ENCODE measurements at regions not wholly inside any gene's neighbourhood (a gene's known extent, or its start where the extent isn't known, plus 50 kb on each side); places are given as distances from the start of the nearest gene placed in this dataset.
A peak's percentile ranks its signal among the peaks of the same experiment; 100 is the strongest.
"Not testable (repeated sequence)": the region's sequence is repeated elsewhere in the genome, so short reads cannot be mapped to it uniquely, and the experiment has no call there.

- DNase-seq (ENCODE audit: low read depth, low spot score) = no peak
Observed at GRCh38 chr1:29428280-29428615, 191.9 kb downstream of the PTPRU start.

- no peak for DNase-seq (ENCODE audit: low read depth, low spot score)
Observed at GRCh38 chr1:29427614-29428279, 191.4 kb downstream of the PTPRU start.

- no peak for DNase-seq (ENCODE audit: low read depth, low spot score)
Observed at GRCh38 chr1:29426701-29427279, 190.5 kb downstream of the PTPRU start.

- no peak for DNase-seq (ENCODE audit: low read depth, low spot score)
Observed at GRCh38 chr1:29425631-29426030, 189.3 kb downstream of the PTPRU start.

- no peak for DNase-seq (ENCODE audit: low read depth, low spot score)
Observed at GRCh38 chr1:29424266-29424665, 187.9 kb downstream of the PTPRU start.

- DNase-seq (ENCODE audit: low read depth, low spot score) = no peak
Observed at GRCh38 chr1:29420202-29420601, 183.9 kb downstream of the PTPRU start.

- no peak for DNase-seq (ENCODE audit: low read depth, low spot score)
Observed at GRCh38 chr1:29417971-29418370, 181.6 kb downstream of the PTPRU start.

- no peak for DNase-seq (ENCODE audit: low read depth, low spot score)
Observed at GRCh38 chr1:29417147-29417858, 181.0 kb downstream of the PTPRU start.

GRCh38 chr1:29416267-29417146, 180.2 kb downstream of the PTPRU start:
- DNase-seq (ENCODE audit: low read depth, low spot score) = no peak

- DNase-seq (ENCODE audit: low read depth, low spot score) = no peak
Observed at GRCh38 chr1:29415861-29416260, 179.5 kb downstream of the PTPRU start.

GRCh38 chr1:29415156-29415830, 179.0 kb downstream of the PTPRU start:
- peak; percentile 54 for DNase-seq (ENCODE audit: low read depth, low spot score)

GRCh38 chr1:29414086-29414485, 177.8 kb downstream of the PTPRU start:
- no peak for DNase-seq (ENCODE audit: low read depth, low spot score)

- DNase-seq (ENCODE audit: low read depth, low spot score) = no peak
Observed at GRCh38 chr1:29413661-29414060, 177.3 kb downstream of the PTPRU start.

- no peak for DNase-seq (ENCODE audit: low read depth, low spot score)
Observed at GRCh38 chr1:29412591-29412990, 176.3 kb downstream of the PTPRU start.

GRCh38 chr1:29410476-29410875, 174.2 kb downstream of the PTPRU start:
- DNase-seq (ENCODE audit: low read depth, low spot score) = no peak

- DNase-seq (ENCODE audit: low read depth, low spot score) = no peak
Observed at GRCh38 chr1:29409616-29410015, 173.3 kb downstream of the PTPRU start.

- no peak for DNase-seq (ENCODE audit: low read depth, low spot score)
Observed at GRCh38 chr1:29408831-29409605, 172.7 kb downstream of the PTPRU start.

- no peak for DNase-seq (ENCODE audit: low read depth, low spot score)
Observed at GRCh38 chr1:29406814-29407213, 170.5 kb downstream of the PTPRU start.

- not testable (repeated sequence) for DNase-seq (ENCODE audit: low read depth, low spot score)
Observed at GRCh38 chr1:29400203-29400602, 163.9 kb downstream of the PTPRU start.

GRCh38 chr1:29399465-29399864, 163.1 kb downstream of the PTPRU start:
- DNase-seq (ENCODE audit: low read depth, low spot score) = no peak

GRCh38 chr1:29398431-29398830, 162.1 kb downstream of the PTPRU start:
- no peak for DNase-seq (ENCODE audit: low read depth, low spot score)

Data from iPS DF 19.7 (cell line).